Upper lobe of left lung (tissue), 4 donors: ENCODE measurements at regions not wholly inside any gene's neighbourhood (a gene's known extent, or its start where the extent isn't known, plus 50 kb on each side); places are given as distances from the start of the nearest gene placed in this dataset.

Source experiments
- CTCF ChIP-seq, 6 experiments: fragments of 450-650 bp in 4 of 6; fragments of 200-600 bp in 2 of 6; sonication (generic) in 2 of 6; IDR thresholded peaks; one replicate each; pipeline ENCODE4 v1.5.1; 2016 to 2019; ENCODE audit warnings: antibody characterized with exemption in 6 of 6
- EP300 ChIP-seq, 4 donors: sonication (generic); formaldehyde crosslinking; IDR thresholded peaks; one replicate each; pipeline ENCODE4 v1.5.1; 2017; ENCODE audit warnings: antibody characterized with exemption in 4 of 4, control low read depth in 2 of 4
- POLR2A ChIP-seq, 4 donors: fragments of 450-650 bp; IDR thresholded peaks; one replicate each; pipeline ENCODE4 v1.5.1; 2016 to 2017; ENCODE audit warnings: antibody characterized with exemption in 4 of 4, mild to moderate bottlenecking in 2 of 4
- POLR2AphosphoS5 ChIP-seq, 2 donors: sonication (generic); formaldehyde crosslinking; IDR thresholded peaks; one replicate each; pipeline ENCODE4 v1.5.1; 2017; ENCODE audit warnings: antibody characterized with exemption in 2 of 2

- no peak for TF ChIP-seq CTCF (IDR thresholded peaks at IDR 0.05)
- no peak for TF ChIP-seq POLR2A (IDR thresholded peaks at IDR 0.05)
- TF ChIP-seq POLR2AphosphoS5 (IDR thresholded peaks at IDR 0.05) = no peak
- no peak for TF ChIP-seq EP300 (IDR thresholded peaks at IDR 0.05)
Measured at GRCh38 chr7:25852939-25853271, 299.1 kb upstream of the NFE2L3 start.
